ENCODE measurements at regions not wholly inside any gene's neighbourhood (a gene's known extent, or its start where the extent isn't known, plus 50 kb on each side); places are given as distances from the start of the nearest gene placed in this dataset.

DNA sequence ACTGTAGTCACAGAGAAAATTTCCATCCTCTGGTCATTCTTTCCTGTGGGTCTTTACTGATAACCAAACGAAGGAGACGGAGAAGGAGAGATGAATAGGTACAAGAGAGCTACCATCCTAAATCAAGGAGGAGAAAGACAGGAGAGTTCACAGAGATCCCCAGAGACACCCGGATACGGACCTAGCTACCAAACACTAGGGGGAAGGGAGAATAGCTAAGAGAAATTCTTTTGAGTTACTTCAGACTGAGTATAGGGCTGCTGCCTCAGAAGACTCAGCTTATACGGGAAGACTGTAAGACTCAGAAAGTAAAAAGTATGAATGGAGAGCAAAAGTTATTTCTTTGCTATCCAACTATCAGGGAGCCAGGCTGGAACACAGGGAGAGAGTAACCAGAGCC is 572.1 kb downstream of the C4orf33 start:
- H3K27ac ChIP-seq (ENCODE audit: insufficient read depth, low read length, poor library complexity, severe bottlenecking): no peak overlapping the region
- no peaks in the 10 kb centered on the region for H3K36me3 Mint-ChIP-seq
- no peaks in the 10 kb centered on the region for H3K9me3 ChIP-seq (ENCODE audit: control insufficient read depth in 2 of 2, low read length in 2 of 2)
- H3K27me3 ChIP-seq (ENCODE audit: control insufficient read depth, insufficient read depth, low read length): no peaks in the 10 kb centered on the region
- no peak overlapping the region for H3K4me3 Mint-ChIP-seq
- H3K4me1 ChIP-seq (ENCODE audit: control insufficient read depth, insufficient read depth, low read length, poor library complexity, severe bottlenecking): no peaks in the 10 kb centered on the region
- H3K9me3 Mint-ChIP-seq: peaks cover 0 to 2% (median 0%) of the 10 kb centered on the region in 7 donors
- H3K27me3 Mint-ChIP-seq: no peaks in the 10 kb centered on the region
- H3K4me1 Mint-ChIP-seq: no peaks in the 10 kb centered on the region
- no peaks in the 10 kb centered on the region for H3K36me3 ChIP-seq (ENCODE audit: control insufficient read depth, insufficient read depth, low read length)
- H3K4me3 ChIP-seq (ENCODE audit: low read depth, low read length): no peak overlapping the region
- DNase-seq: no peak
- ATAC-seq (ENCODE audit: low read depth in 2 of 2): no peak
- H3K27ac Mint-ChIP-seq: no peak overlapping the region

GRCh38 chr4:129672941-129673340 is 577.0 kb downstream of the C4orf33 start:
- H3K4me1 Mint-ChIP-seq: no peaks in the 10 kb centered on the region
- no peak overlapping the region for H3K27ac Mint-ChIP-seq
- Histone ChIP-seq H3K36me3 (ENCODE audit: control insufficient read depth, insufficient read depth, low read length) (no peaks in the 10 kb centered on the region), H3K4me1 (ENCODE audit: control insufficient read depth, insufficient read depth, low read length, poor library complexity, severe bottlenecking) (no peaks in the 10 kb centered on the region), H3K9me3 (ENCODE audit: control insufficient read depth in 2 of 2, low read length in 2 of 2) (no peaks in the 10 kb centered on the region), H3K27me3 (ENCODE audit: control insufficient read depth, insufficient read depth, low read length) (no peaks in the 10 kb centered on the region), H3K27ac (ENCODE audit: insufficient read depth, low read length, poor library complexity, severe bottlenecking) (no peak overlapping the region), H3K4me3 (ENCODE audit: low read depth, low read length) (no peak overlapping the region)
- peaks cover 0 to 4% (median 3%) of the 10 kb centered on the region in 7 donors for H3K9me3 Mint-ChIP-seq
- DNase-seq (no peak), ATAC-seq (ENCODE audit: low read depth in 2 of 2) (no peak)
- no peaks in the 10 kb centered on the region for H3K36me3 Mint-ChIP-seq
- no peaks in the 10 kb centered on the region for H3K27me3 Mint-ChIP-seq
- H3K4me3 Mint-ChIP-seq: no peak overlapping the region

DNA sequence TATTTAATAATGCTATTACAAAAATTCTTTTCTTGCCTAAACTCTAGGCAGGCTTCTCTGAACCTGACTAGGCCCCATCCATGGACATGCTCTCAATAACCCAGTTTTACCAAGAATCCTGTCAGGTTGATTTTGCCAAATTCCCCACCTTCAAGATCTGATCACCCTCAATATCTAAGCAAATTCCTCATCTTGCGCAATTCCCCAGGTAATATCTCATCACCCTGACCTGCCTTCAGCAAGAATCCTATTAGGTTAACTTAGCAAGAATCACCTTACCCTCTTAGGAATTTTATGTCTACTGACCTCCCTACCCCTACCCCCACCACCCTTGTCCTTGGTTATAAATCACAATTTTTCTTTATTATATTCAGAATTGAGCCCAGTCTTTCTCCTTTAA is 579.1 kb downstream of the C4orf33 start:
- no peaks in the 10 kb centered on the region for H3K36me3 ChIP-seq (ENCODE audit: control insufficient read depth, insufficient read depth, low read length)
- Mint-ChIP-seq H3K9me3 (peaks cover 0 to 4% (median 3%) of the 10 kb centered on the region in 7 donors), H3K4me3 (no peak overlapping the region), H3K27ac (no peak overlapping the region), H3K27me3 (no peaks in the 10 kb centered on the region), H3K4me1 (no peaks in the 10 kb centered on the region), H3K36me3 (no peaks in the 10 kb centered on the region)
- H3K27ac ChIP-seq (ENCODE audit: insufficient read depth, low read length, poor library complexity, severe bottlenecking): no peak overlapping the region
- ATAC-seq (ENCODE audit: low read depth in 2 of 2) (no peak), DNase-seq (no peak)
- H3K9me3 ChIP-seq (ENCODE audit: control insufficient read depth in 2 of 2, low read length in 2 of 2): no peaks in the 10 kb centered on the region
- no peaks in the 10 kb centered on the region for H3K27me3 ChIP-seq (ENCODE audit: control insufficient read depth, insufficient read depth, low read length)
- no peaks in the 10 kb centered on the region for H3K4me1 ChIP-seq (ENCODE audit: control insufficient read depth, insufficient read depth, low read length, poor library complexity, severe bottlenecking)
- no peak overlapping the region for H3K4me3 ChIP-seq (ENCODE audit: low read depth, low read length)

DNA sequence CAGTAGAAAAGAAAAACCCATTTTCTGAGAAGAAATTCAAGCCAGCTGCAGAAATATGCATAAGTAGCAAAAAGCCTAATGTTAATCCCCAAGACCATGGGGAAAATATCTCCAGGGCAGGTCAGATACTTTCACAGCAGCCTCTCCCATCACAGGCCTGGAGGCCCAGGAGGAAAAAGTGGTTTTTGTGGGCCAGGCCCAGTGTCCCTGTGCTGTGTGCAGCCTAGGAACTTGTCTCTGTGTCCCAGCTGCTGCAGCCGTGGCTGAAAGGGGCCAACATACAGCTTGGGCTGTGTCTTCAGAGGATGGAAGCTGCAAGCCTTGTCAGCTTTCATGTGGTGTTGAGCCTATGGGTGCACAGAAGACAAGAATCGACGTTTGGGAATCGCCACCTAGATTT is 581.0 kb downstream of the C4orf33 start:
- no peak overlapping the region for H3K4me3 Mint-ChIP-seq
- Histone ChIP-seq H3K36me3 (ENCODE audit: control insufficient read depth, insufficient read depth, low read length) (no peaks in the 10 kb centered on the region), H3K4me3 (ENCODE audit: low read depth, low read length) (no peak overlapping the region), H3K27ac (ENCODE audit: insufficient read depth, low read length, poor library complexity, severe bottlenecking) (no peak overlapping the region), H3K4me1 (ENCODE audit: control insufficient read depth, insufficient read depth, low read length, poor library complexity, severe bottlenecking) (no peaks in the 10 kb centered on the region), H3K27me3 (ENCODE audit: control insufficient read depth, insufficient read depth, low read length) (no peaks in the 10 kb centered on the region), H3K9me3 (ENCODE audit: control insufficient read depth in 2 of 2, low read length in 2 of 2) (no peaks in the 10 kb centered on the region)
- H3K4me1 Mint-ChIP-seq: no peaks in the 10 kb centered on the region
- no peaks in the 10 kb centered on the region for H3K36me3 Mint-ChIP-seq
- no peak overlapping the region for H3K27ac Mint-ChIP-seq
- H3K9me3 Mint-ChIP-seq: peaks cover 0 to 4% (median 3%) of the 10 kb centered on the region in 7 donors
- no peaks in the 10 kb centered on the region for H3K27me3 Mint-ChIP-seq
- DNase-seq: no peak
- no peak for ATAC-seq (ENCODE audit: low read depth in 2 of 2)

GRCh38 chr4:129682586-129682985 is 586.6 kb downstream of the C4orf33 start:
- no peaks in the 10 kb centered on the region for H3K27me3 ChIP-seq (ENCODE audit: control insufficient read depth, insufficient read depth, low read length)
- no peak for DNase-seq
- no peaks in the 10 kb centered on the region for H3K36me3 ChIP-seq (ENCODE audit: control insufficient read depth, insufficient read depth, low read length)
- no peaks in the 10 kb centered on the region for H3K4me1 ChIP-seq (ENCODE audit: control insufficient read depth, insufficient read depth, low read length, poor library complexity, severe bottlenecking)
- no peak overlapping the region for H3K4me3 ChIP-seq (ENCODE audit: low read depth, low read length)
- Mint-ChIP-seq H3K36me3 (no peaks in the 10 kb centered on the region), H3K27ac (no peak overlapping the region), H3K4me3 (no peak overlapping the region), H3K27me3 (no peaks in the 10 kb centered on the region), H3K9me3 (peaks cover 0 to 8% (median 0%) of the 10 kb centered on the region in 7 donors), H3K4me1 (no peaks in the 10 kb centered on the region)
- ATAC-seq (ENCODE audit: low read depth in 2 of 2): no peak
- no peak overlapping the region for H3K27ac ChIP-seq (ENCODE audit: insufficient read depth, low read length, poor library complexity, severe bottlenecking)
- H3K9me3 ChIP-seq (ENCODE audit: control insufficient read depth in 2 of 2, low read length in 2 of 2): no peaks in the 10 kb centered on the region

GRCh38 chr4:129707949-129708348 is 612.0 kb downstream of the C4orf33 start:
- Mint-ChIP-seq H3K4me1 (no peaks in the 10 kb centered on the region), H3K9me3 (peaks cover 0 to 9% (median 4%) of the 10 kb centered on the region in 7 donors), H3K4me3 (no peak overlapping the region), H3K36me3 (no peaks in the 10 kb centered on the region), H3K27me3 (no peaks in the 10 kb centered on the region), H3K27ac (no peak overlapping the region)
- no peaks in the 10 kb centered on the region for H3K4me1 ChIP-seq (ENCODE audit: control insufficient read depth, insufficient read depth, low read length, poor library complexity, severe bottlenecking)
- no peak overlapping the region for H3K27ac ChIP-seq (ENCODE audit: insufficient read depth, low read length, poor library complexity, severe bottlenecking)
- DNase-seq: no peak
- no peaks in the 10 kb centered on the region for H3K9me3 ChIP-seq (ENCODE audit: control insufficient read depth in 2 of 2, low read length in 2 of 2)
- no peak overlapping the region for H3K4me3 ChIP-seq (ENCODE audit: low read depth, low read length)
- H3K27me3 ChIP-seq (ENCODE audit: control insufficient read depth, insufficient read depth, low read length): no peaks in the 10 kb centered on the region
- H3K36me3 ChIP-seq (ENCODE audit: control insufficient read depth, insufficient read depth, low read length): no peaks in the 10 kb centered on the region
- no peak for ATAC-seq (ENCODE audit: low read depth in 2 of 2)

GRCh38 chr4:129708784-129709183 is 612.8 kb downstream of the C4orf33 start:
- no peaks in the 10 kb centered on the region for H3K27me3 Mint-ChIP-seq
- Histone ChIP-seq H3K4me3 (ENCODE audit: low read depth, low read length) (no peak overlapping the region), H3K27me3 (ENCODE audit: control insufficient read depth, insufficient read depth, low read length) (no peaks in the 10 kb centered on the region), H3K36me3 (ENCODE audit: control insufficient read depth, insufficient read depth, low read length) (no peaks in the 10 kb centered on the region), H3K4me1 (ENCODE audit: control insufficient read depth, insufficient read depth, low read length, poor library complexity, severe bottlenecking) (no peaks in the 10 kb centered on the region), H3K27ac (ENCODE audit: insufficient read depth, low read length, poor library complexity, severe bottlenecking) (no peak overlapping the region), H3K9me3 (ENCODE audit: control insufficient read depth in 2 of 2, low read length in 2 of 2) (no peaks in the 10 kb centered on the region)
- no peaks in the 10 kb centered on the region for H3K4me1 Mint-ChIP-seq
- H3K27ac Mint-ChIP-seq: no peak overlapping the region
- H3K4me3 Mint-ChIP-seq: no peak overlapping the region
- H3K36me3 Mint-ChIP-seq: no peaks in the 10 kb centered on the region
- DNase-seq (no peak), ATAC-seq (ENCODE audit: low read depth in 2 of 2) (no peak)
- peaks cover 0 to 9% (median 4%) of the 10 kb centered on the region in 7 donors for H3K9me3 Mint-ChIP-seq

DNA sequence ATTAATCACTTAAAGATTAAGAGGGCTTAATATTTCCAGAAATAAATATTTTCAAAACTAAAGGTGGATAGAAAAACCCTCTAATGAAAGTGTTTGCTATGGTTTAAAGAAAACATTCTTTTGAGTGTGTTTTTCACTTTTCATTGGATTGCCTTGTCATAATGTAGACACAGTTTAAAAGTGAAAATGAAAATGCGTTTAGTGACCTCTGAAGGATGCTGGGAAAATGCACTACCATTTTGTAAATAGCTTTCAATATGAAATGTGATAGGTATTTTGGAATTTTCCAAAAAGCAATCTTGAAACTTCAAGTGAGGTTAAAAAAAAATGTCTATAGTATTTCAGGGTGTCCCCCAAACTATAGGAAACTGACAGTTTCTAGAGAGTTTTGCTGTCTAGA is 642.2 kb downstream of the C4orf33 start:
- no peak for DNase-seq

More for the DNA sequence above, 642.2 kb downstream of the C4orf33 start:
- Mint-ChIP-seq H3K27me3 (no peaks in the 10 kb centered on the region), H3K4me1 (no peaks in the 10 kb centered on the region), H3K36me3 (no peaks in the 10 kb centered on the region), H3K4me3 (no peak overlapping the region), H3K27ac (no peak overlapping the region), H3K9me3 (peaks cover 0 to 4% (median 2%) of the 10 kb centered on the region in 7 donors)
- no peak for ATAC-seq (ENCODE audit: low read depth in 2 of 2)
- no peak overlapping the region for H3K27ac ChIP-seq (ENCODE audit: insufficient read depth, low read length, poor library complexity, severe bottlenecking)
- no peaks in the 10 kb centered on the region for H3K36me3 ChIP-seq (ENCODE audit: control insufficient read depth, insufficient read depth, low read length)
- H3K4me1 ChIP-seq (ENCODE audit: control insufficient read depth, insufficient read depth, low read length, poor library complexity, severe bottlenecking): no peaks in the 10 kb centered on the region
- H3K4me3 ChIP-seq (ENCODE audit: low read depth, low read length): no peak overlapping the region
- no peaks in the 10 kb centered on the region for H3K9me3 ChIP-seq (ENCODE audit: control insufficient read depth in 2 of 2, low read length in 2 of 2)
- H3K27me3 ChIP-seq (ENCODE audit: control insufficient read depth, insufficient read depth, low read length): no peaks in the 10 kb centered on the region

All from CD4-positive, CD25-positive, alpha-beta regulatory T cell (primary cell).